ENCODE measurements at regions not wholly inside any gene's neighbourhood (a gene's known extent, or its start where the extent isn't known, plus 50 kb on each side); places are given as distances from the start of the nearest gene placed in this dataset.
"Not testable (repeated sequence)": the region's sequence is repeated elsewhere in the genome, so short reads cannot be mapped to it uniquely, and the experiment has no call there.

DNA sequence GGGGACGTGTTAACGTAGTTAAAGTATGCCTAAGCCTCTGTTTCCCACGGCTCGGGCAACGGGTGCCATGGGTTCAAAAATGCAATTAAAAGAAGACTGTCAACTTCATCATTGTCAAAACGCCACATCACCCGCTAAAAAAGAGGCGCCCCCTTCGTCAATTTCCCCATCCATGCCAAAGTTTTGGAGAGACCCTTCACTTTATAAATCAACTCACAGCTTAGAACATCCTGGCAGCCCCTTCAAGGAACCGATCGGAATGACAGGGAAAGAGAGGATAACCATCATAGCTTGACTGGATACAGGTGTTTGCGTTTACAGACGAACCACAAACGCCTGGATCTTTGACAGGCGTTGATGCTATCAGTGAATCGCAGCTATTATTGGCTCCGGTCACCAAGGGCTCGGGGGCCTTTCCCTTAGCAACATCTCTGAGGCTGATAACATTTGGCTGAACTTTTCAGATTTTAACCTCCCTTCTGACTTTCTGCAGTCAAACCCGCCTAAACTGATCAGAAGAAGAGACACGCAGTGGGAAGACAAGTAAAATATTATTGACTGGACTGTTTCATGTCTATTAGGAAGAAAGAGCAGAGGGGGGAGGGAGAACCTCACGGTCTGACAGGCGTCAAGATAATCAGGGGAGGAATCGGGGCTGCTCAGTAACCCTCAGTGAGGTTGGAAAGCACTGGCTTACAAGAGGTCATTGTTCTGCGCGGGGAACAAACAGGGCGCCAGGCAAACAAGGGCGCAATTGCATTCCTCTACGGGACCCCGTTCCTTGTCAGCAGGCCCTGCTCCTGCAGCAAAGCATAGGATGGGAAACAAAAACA, 322.5 kb upstream of the ZNF507 start:
- no peak for DNase-seq (ENCODE audit: low read depth in 1 of 2, low spot score in 1 of 2)

DNA sequence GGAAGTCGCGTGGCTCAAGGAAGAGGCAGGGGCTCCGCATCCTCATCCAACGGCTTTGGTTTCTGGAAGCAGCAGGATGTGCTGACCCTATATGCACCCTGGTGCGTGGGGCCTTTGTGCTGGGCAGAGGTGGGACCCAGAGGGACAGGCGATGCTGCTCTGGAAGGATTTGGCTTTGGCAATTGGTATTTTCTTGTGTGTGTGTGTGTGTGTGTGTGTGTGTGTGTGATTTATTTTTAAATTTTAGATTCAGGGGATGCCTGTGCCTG, 321.9 kb upstream of the ZNF507 start:
- no peak for DNase-seq (ENCODE audit: low read depth in 1 of 2, low spot score in 1 of 2)

DNA sequence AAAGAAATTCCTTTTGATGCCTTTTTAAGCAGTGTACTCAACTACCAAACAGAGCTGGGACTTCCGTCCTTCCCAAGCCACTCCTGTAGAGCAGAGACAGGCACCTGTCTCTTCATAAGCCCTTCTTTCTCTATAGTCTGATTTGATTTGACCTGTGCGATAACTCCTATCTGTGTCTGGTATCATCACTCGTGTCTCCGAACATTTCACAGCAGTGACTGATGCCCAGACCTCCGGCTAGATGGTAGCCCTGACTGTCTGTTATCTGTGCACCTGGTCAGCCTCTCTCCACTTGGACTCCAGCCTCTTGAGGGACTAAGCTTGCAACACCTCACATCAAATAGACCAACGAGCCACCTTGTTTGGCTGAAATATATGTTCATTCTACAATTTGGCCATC, 316.2 kb upstream of the ZNF507 start:
- no peak for DNase-seq (ENCODE audit: low read depth in 1 of 2, low spot score in 1 of 2)

DNA sequence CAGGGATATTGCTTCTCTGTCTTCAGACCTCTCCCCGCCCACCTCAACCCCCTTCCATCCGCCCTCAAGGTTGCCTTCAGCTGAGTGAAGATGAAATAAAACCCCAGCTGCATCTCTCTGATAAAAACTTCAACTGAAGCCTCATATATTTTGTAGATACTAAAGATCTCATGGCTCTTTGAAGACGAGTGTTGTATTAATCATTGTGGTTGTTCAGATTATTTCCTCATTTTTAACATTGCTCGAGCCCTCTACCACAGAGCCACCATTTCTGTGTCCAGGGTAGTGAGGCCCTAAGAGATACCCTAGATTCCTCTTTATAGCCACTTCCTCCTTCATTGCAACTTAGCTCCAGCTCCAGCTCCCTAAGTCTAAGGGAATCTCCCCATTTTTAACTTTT, 312.8 kb upstream of the ZNF507 start:
- no peak for DNase-seq (ENCODE audit: low read depth in 1 of 2, low spot score in 1 of 2)

DNA sequence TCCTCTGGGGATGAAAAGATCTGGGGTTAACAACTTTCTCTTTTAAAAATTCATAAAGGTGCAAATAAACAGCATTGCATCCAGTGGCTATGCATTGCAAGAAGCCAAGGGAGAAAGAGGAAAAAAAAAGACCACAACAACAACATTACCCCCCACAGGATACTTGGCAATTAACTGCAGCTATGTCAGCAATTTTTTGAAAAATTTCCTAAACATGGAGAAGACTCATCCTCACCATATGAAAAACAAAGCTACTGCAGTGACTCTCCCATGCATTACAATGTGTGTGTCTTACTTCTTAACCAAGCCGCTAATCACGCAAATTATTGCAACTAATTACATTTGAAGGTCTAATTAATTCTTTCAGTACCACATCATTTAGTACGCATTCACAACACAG, 309.8 kb upstream of the ZNF507 start:
- DNase-seq (ENCODE audit: low read depth in 1 of 2, low spot score in 1 of 2), result no peak

DNA sequence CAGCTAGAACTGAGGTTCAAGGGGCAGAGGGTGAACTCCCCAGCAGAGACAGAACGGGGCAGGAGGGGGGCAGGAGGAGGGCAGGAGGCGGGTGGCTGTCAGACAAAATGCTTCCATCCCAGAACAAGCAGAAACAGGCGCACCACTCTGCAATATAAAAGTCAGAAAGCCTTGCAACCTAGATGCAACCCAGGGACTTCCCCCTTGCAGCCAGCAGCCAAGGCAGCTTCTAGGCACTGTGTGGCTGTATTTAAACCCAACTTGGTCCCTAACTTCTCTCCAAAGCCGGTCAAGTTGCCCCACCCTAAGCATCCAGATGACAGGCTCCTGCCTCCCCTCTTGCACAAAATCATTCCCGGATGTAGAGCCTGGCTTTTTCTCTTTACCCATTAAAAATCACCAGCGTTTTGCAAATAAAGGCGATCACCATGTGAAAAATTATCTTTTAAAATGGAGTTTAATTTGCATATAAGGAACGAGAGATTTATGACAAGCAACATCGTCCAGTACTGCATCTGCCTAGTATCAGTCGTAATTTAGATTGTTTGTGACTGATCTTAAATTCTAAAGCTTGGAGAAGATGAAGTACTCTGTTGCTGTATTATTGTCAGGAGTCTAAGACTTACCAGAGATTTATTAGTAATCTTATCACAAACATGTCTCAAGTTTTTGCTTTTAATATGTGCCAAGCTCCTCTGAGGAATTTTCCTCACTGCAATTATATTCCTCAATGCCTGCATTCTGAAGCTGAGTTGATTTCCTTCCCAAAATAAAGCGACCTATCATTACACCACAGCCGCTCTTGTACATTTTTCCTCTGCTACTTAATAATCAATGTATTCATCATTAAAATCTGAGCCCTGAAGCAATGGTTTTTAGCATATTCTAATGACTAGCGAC, 307.1 kb upstream of the ZNF507 start:
- no peak for DNase-seq (ENCODE audit: low read depth in 1 of 2, low spot score in 1 of 2)

DNA sequence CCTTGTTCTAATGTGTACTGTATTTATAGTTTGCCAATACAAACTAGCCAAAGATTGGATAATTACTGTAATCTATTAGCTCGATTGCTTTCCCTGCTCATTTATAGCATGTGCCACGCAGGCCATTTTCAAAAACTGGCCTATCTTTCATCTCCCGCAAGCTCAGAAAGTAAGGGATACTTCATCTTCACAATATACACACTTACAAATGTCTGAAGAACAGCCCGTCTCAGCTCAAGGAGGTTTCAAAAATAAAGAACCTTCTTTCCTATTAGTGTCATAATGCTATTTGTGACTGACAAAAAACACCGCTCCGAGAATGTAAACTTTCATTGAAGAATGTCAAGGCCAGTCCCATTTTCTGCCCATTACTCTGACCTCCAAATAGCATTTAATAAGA, 306.4 kb upstream of the ZNF507 start:
- DNase-seq (ENCODE audit: low read depth in 1 of 2, low spot score in 1 of 2), result no peak

DNA sequence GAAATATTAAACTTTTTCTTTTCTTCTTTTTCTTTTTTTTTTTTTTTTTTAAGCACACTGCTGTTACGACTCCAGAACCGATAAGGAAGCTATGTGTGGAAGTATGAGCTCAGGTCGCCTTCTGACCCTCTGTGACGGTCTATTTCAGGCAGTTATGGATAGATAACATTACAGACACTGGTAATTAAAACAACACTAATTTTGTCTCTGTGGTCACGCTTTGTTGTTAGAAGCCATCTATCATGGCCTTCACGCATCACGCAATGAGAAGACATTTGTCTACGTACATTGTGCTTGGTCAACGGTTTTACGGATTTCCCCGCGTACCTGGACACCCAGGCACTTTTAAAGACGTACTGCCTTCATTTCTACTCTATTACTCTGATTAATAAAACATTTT, 306.0 kb upstream of the ZNF507 start:
- no peak for DNase-seq (ENCODE audit: low read depth in 1 of 2, low spot score in 1 of 2)

DNA sequence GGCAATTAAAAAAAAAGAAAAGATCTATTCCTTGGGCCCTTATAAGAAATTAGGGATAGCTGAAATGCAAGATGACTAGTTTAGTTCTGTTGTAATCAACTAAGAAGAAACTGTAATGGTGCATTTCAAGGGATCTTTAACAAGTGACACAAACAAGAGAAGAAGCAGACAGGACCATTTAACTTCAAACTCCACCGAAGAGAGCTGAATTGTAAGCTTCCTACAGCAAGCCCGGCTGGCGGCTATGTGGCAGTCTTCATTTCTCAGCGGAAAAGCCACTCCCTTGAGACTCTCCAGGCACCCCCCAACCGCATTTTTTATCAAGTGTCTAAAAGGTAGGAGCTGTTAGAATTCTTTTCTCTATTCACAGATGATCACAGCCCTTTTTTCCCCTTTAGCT, 305.2 kb upstream of the ZNF507 start:
- DNase-seq (ENCODE audit: low read depth in 1 of 2, low spot score in 1 of 2), result no peak

DNA sequence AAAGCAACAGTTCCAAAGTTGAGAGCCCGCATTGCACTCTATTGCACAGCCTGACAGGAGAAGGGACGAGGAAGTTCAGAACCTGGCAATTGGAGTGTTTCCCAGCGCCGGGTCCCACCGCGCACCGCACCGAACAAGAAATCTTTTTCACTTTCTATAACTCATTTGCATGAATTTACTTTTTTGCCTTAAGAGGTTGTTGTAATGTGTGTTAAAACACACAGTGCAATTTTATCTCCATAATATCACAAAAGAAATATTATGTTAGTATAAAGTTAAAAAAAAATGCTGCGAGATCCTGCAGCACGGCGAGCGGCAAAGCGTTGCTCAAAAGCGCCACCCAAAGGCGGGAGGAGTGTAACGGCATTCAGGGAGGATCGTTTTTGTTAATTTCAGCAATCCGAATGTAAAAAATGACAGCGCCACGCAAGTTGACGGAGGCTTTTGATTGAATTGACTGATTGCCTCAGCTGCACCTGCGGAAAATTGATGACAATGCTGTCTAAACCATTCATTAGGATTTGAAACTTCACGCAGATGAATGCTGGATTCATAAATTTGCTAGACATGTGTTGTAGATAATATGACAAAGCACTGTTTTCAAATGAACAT, 303.6 kb upstream of the ZNF507 start:
- DNase-seq (ENCODE audit: low read depth in 1 of 2, low spot score in 1 of 2), result peak in 1 of 2 donors; percentile 3

DNA sequence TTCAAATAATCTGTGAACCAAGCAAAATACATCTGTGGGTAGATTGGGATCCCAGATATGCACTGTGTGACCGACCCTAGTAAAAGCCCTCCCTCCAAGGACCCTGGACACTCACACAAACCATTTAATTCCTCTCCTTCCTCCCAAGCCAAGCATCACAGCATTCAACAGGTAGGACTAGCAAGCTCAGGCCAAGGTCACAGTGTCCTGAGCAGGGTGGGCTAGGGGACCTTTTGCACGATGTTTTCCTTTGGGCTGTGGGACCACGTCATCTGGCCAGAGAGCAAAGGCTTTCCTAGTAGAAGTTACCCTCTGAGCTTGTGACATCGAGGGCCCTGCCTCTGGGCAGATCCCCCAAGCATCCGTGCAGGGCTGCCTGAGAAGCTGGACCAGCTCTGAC, 297.6 kb upstream of the ZNF507 start:
- DNase-seq (ENCODE audit: low read depth in 1 of 2, low spot score in 1 of 2), result no peak

DNA sequence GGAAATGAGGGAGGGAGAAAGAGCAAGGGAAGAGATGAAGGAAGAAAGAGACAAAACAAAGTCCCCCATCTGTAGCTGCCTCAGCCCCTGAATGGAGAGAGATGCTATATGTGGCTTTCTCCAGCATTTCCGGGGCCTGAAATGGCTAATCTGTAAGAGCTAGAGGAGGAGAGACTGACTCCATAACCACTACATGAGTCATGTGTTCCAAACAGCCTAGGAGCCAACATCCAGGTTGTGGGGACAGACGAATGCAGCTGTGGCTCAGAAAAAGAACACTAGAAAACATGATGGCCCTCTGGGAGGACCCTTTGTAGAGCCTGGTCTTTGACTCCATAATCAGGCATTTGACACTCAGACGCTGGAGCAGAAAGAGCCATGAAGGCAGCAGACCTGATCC, 292.0 kb upstream of the ZNF507 start:
- DNase-seq (ENCODE audit: low read depth in 1 of 2, low spot score in 1 of 2), result no peak

DNA sequence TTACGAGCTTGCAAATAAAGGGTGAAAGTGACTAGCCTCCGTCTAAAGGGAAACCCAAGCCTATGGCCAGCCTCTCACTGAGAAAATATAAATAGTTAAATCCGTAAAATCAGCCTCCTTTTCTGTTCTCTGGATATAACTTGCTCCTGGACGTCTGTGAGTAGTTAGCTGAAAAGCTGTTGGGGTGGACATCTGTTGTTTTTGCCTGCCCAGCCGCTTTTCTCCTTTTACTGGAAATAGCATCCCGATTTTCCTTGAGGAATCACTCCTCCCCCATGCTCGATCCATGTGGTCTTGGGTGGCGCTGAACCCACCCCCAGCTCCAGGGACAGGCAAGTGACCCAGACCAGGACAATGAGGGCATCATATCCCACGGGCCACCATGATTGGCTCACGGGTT, 291.5 kb upstream of the ZNF507 start:
- DNase-seq (ENCODE audit: low read depth in 1 of 2, low spot score in 1 of 2), result no peak

DNA sequence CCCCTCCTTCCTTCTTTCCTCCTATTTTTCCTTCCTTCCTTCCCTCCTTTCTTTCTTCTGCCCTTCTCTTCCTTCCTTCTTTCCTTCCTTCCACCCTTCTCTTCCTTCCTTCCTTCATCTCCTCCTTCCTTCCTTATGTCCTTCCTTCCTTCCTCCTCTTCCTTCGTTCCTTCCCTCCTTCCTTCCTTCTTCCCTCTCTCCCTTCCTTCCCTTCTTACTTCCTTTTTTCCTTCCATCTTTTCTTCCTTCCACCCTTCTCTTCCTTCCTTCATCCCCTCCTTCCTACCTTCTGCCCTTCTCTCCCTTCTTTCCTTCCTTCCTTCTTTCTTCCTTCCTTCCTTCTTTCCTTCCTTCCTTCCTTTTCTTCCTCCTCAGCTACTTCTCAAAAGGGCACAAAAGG, 287.3 kb upstream of the ZNF507 start:
- no peak for DNase-seq (ENCODE audit: low read depth in 1 of 2, low spot score in 1 of 2)

DNA sequence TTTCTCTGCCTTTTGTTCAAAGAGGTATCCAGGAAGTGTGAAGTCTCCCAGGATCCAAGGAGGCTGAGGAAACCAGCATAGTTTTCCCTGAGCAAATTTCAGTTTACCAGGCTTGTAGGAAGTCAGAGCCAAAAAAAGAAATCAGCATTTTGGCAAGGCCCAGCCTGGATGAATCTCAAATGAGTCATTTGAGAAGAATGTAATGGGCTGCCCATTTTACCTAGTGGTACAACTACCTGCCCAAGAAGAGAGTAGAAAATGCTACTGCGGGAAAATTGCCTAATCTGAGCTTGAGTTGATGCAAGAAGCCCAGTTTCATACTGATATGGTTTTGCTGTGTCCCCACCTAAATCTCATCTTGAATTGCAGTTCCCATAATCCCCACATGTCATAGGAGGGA, 284.1 kb upstream of the ZNF507 start:
- no peak for DNase-seq (ENCODE audit: low read depth in 1 of 2, low spot score in 1 of 2)

DNA sequence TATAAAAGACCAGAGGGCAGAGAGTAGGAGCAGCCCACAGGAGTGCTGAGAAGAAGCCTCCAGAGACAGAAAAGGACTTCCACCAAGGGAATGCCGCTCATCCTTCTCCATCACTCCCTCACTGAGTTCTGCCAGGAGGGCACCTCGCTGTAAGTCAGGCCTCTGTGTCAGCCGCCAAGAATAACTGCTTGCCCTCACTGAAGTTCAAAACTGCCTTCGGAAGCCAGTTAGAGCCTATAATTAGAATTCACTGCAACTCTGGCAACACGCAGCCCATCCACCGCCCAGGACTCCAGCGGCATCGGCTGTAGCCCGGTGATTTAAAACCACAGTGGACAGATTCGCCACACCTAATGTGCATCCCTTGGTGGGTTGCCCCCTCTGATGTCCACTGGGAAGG, 281.8 kb upstream of the ZNF507 start:
- DNase-seq (ENCODE audit: low read depth in 1 of 2, low spot score in 1 of 2), result no peak

DNA sequence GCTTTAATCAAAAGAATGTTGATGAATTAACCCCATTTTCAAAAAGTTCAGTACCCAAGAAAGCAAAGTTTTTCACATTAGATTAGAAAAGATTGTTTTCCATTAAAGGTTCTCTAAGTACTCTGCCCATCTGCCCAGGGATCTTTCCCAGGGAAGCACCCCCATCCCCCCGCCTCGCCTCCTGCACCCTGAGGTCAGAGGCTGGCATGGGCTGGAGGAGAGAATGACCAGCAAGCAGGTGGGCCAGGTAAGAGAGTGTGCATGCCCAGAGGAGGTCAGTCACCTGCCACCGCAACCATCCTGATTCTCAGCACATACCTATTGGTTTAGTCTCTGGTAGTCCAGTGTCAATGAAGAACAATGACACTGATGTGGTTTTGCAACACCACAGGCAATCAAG, 279.4 kb upstream of the ZNF507 start:
- DNase-seq (ENCODE audit: low read depth in 1 of 2, low spot score in 1 of 2), result no peak

DNA sequence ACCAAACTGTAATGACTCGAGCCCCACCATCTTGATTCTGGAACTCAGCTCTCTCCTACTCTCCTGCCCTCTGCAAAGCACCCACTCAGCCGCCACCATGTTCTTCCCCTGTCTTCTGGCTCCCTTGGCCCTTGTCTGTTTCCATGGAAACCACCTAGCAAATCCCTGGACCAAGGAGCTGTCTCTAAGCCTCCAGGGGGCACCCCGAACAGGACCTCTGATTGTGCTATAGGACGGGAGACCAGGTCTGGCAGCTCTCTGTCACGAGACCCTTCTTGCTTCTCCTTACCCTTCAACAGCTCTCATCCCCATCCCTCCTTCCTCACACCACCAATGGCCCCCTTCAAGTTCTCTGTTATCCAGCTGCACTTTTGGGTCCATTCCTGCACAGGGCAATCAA, 277.7 kb upstream of the ZNF507 start:
- DNase-seq (ENCODE audit: low read depth in 1 of 2, low spot score in 1 of 2), result no peak

DNA sequence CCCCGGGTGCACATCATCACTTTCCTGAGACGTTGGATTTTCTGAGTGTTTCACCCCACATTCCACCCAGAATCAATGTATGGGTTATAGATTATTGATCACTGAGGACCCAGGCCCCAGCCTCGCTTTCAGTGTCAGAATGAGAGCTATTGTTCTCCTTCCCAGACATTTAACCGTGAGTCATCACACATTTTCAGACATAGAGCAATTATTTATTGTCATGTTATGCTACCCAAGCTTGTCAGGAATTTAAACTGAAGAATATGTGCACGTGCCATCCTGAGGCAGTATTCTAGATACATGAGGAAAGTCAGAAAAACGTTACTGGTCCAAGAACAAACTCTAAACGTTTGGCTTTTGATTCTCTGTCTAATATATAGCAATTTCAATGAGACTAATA, 276.6 kb upstream of the ZNF507 start:
- no peak for DNase-seq (ENCODE audit: low read depth in 1 of 2, low spot score in 1 of 2)

DNA sequence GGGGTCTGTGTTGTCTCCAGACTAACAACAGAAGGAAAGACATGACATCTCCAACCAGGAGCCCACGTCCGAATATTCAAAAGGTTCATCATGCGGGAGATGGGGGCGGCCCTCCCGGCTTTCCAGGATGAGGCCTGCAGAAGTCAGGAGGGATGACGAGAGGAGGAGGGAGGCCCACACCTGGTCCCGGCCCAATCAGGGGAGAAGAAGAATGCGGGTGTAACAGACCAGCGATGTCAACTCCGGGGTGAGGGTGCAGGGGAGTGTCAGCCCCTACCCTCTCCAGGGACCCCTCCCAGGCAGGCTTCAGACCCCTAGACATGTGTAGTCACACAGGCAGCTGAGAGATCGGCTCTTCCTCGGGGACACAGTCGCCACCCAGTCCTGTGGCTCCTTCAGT, 275.3 kb upstream of the ZNF507 start:
- no peak for DNase-seq (ENCODE audit: low read depth in 1 of 2, low spot score in 1 of 2)

DNA sequence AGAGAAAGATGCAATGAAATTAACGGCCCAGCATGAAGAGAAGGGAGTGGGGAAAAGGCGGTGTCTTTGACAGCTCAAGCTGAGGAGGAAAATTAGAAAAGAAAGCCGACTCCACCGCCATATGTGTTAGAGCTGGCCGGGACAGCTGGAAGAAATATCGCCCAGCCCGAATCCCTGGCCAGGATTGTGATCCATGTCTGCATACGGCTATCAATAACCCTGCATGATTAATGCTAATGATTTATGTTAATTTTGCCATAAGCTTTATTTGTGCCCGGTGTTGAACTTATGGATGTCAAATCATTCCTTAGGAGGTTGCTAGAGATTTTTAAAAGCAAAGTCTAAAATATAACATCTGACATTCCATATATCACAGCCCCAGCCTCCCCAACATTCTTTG, 263.4 kb upstream of the ZNF507 start:
- no peak for DNase-seq (ENCODE audit: low read depth in 1 of 2, low spot score in 1 of 2)

DNA sequence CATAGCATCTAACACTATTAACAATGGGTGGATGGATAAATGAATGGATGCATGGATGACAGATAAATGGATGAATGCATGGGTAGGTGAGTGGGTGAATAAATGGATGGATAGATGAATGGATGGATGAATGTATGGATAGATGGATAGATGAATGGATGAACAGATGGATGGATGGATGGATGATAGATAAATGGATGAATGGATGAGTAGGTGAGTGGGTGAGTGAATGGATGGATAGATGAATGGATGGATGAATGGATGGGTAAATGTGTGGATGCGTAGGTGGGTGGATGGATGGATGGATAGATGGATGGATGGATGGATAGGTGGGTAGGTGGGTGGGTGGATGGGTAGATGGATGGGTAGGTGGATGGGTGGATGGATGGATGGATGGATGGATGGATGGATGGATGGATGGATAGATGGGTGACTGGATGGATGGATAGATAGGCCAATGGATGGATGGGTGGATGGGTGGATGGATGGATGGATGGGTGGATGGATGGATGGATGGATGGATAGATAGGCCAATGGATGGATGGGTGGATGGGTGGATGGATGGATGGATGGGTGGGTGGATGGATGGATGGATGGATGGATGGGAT, 260.6 kb upstream of the ZNF507 start:
- not testable (repeated sequence) for DNase-seq (ENCODE audit: low read depth in 1 of 2, low spot score in 1 of 2)

Measured in stimulated activated CD4-positive, alpha-beta T cell treated with anti-CD3 and anti-CD28 coated beads, Interleukin-15, amount 100 ng/mL, for 1 hour (primary cell).